Fibroblast of mammary gland (primary cell): ENCODE measurements at regions not wholly inside any gene's neighbourhood (a gene's known extent, or its start where the extent isn't known, plus 50 kb on each side); places are given as distances from the start of the nearest gene placed in this dataset.

Experiments
- DNase-seq: peaks from one replicate; pipeline ENCODE4 v3.0.0-alpha.2; 2010; ENCODE audit warnings: low read depth
- H3K4me3 ChIP-seq: 2 replicates; pipeline ENCODE4 v1.5.1; 2011; ENCODE audit warnings: low read depth, mild to moderate bottlenecking, low read length, moderate library complexity; ENCODE audit not compliant: control insufficient read depth
- TF ChIP-seq, protein P1 (sequence below): conservative IDR thresholded peaks from 2 replicates; pipeline ENCODE4 v1.5.1; 2011; ENCODE audit warnings: low read depth, low read length, inconsistent platforms; ENCODE audit not compliant: control insufficient read depth, insufficient read depth

DNA sequence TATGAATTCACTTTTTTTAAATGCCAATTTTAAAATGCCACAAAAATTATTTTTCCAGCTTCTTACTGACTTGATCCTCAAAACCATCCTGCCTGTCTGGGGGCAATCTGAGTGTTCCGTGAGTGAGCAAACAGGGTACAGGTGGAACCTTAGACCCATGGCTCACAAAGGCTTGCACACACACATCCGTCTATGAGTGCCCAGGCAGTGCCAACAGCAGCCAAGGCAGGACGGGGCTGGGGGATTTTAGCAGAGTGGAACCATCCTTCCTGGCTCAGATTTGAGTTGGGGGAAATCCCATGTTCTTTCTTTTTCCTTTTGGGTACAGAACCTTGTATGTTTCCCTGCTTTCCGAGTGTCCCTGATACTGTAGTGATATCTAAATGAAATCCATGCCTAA is 377.7 kb upstream of the MGMT start:
- H3K4me3 ChIP-seq, result no peak overlapping the region
- no peak for DNase-seq
- TF ChIP-seq, protein P1, sequence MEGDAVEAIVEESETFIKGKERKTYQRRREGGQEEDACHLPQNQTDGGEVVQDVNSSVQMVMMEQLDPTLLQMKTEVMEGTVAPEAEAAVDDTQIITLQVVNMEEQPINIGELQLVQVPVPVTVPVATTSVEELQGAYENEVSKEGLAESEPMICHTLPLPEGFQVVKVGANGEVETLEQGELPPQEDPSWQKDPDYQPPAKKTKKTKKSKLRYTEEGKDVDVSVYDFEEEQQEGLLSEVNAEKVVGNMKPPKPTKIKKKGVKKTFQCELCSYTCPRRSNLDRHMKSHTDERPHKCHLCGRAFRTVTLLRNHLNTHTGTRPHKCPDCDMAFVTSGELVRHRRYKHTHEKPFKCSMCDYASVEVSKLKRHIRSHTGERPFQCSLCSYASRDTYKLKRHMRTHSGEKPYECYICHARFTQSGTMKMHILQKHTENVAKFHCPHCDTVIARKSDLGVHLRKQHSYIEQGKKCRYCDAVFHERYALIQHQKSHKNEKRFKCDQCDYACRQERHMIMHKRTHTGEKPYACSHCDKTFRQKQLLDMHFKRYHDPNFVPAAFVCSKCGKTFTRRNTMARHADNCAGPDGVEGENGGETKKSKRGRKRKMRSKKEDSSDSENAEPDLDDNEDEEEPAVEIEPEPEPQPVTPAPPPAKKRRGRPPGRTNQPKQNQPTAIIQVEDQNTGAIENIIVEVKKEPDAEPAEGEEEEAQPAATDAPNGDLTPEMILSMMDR, result no peak

DNA sequence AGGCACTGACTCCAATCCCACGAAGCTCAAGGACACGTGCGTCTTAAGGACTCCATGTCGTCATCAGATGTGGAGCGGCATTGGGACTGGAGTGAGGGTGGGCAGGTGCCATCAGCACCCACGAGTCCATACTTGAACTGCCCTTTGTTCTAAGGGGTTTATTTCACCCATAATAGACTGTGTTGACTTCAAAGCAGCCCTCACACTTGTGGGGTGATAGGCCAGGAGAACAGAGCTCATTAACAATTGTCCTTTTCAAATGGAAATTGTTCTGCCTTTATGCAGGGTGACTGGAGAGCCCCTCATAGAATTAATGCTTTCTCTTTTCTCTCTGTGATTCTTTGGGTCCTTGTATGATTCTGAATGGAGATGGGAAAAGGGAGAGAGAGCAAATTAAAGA is 376.9 kb upstream of the MGMT start:
- no peak overlapping the region for H3K4me3 ChIP-seq
- TF ChIP-seq, protein P1, result no peak
- DNase-seq, result no peak

DNA sequence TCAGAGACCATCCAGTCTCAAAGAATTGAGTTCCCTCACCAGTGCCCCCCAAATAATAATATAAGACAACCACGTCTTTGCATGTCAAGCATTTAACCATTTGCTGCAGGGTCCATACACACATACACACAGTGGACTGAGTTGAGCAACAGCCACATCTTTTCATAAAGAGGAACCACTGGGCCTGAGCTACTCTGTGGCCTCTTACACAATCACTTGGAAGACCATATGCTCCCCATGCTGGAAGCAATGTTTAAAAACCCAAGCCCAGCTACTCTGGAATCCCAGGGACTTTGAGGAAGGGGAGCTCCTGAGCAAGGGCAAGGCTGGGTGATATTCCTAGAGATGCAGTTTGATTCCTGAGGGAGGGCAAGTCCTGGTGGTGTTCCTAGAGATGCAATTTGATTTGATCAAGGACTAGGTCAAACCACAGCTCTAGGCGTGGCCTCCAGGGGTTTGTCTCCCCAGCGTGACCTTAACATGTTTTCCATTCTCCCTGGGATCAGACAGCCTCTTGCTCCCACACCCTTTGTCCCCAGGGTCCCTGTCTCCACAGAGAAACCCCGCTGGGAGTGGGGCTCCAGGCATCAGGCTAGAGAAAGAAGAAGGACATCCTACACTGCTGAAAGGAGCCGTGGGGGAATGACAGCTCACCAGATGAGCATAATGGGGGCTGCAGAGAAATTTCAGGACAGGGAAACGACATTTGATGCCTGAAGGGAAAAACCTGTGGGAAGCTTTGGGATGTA is 376.2 kb upstream of the MGMT start:
- TF ChIP-seq, protein P1, result no peak
- DNase-seq, result peak; percentile 32
- H3K4me3 ChIP-seq, result no peak overlapping the region

DNA sequence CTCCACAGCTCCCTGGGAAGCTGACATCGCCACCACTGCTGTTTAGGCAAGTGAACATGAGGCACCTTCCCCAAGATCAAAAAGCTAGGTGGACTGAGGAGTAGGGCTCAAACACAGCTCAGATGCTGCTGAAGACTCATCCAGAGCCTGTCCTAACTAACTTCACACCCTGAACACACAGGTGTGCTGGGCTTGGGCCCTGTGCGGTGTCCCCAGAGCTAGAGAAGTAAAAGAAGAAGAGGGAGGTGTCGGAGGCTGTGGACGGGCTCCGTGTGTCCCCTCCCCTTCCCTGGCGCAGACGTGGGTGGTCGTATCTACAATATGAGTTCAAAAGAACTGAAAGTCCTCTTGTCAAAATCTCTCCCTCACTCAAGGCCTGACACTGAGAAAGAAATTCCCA is 373.4 kb upstream of the MGMT start:
- TF ChIP-seq, protein P1, result no peak
- no peak for DNase-seq
- no peak overlapping the region for H3K4me3 ChIP-seq

GRCh38 chr10:129094233-129094632 is 372.8 kb upstream of the MGMT start:
- DNase-seq, result peak; percentile 11
- H3K4me3 ChIP-seq, result no peak overlapping the region
- TF ChIP-seq, protein P1, result no peak

GRCh38 chr10:129094861-129095260 is 372.2 kb upstream of the MGMT start:
- DNase-seq, result no peak
- no peak overlapping the region for H3K4me3 ChIP-seq
- TF ChIP-seq, protein P1, result no peak

DNA sequence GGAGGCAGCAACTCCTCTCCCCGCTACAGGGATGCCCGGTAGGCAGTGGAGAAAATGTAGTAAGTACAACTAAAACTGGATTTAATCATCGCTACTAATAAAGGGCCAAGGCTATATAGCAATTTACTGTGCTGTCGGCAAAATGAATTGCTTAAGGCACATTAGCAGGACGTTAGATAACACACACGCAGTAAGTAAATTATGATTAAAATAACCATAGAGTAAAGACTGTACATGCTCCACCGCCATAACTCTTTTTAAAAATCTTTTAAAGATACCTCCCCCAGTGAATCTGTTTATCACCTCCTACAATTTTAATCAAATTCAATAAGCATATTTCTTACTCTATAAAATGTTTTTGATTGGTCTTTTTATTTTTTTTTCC is 371.4 kb upstream of the MGMT start:
- DNase-seq, result no peak
- TF ChIP-seq, protein P1, result no peak
- H3K4me3 ChIP-seq, result no peak overlapping the region
